Esophagus muscularis mucosa (tissue), 4 donors: ENCODE measurements at regions not wholly inside any gene's neighbourhood (a gene's known extent, or its start where the extent isn't known, plus 50 kb on each side); places are given as distances from the start of the nearest gene placed in this dataset.

Experiments
- DNase-seq: peaks from one replicate; pipeline ENCODE4 v3.0.0-alpha.2; 2017; ENCODE audit errors: extremely low spot score
- H3K27ac ChIP-seq, 4 donors: fragments of 200-600 bp; sonication (generic); replicated peaks in 1 of 4; 1 replicate in 3 of 4; 2 replicates in 1 of 4; pipeline ENCODE4 v1.5.1; 2016 to 2019; ENCODE audit warnings: mild to moderate bottlenecking in 1 of 4
- H3K27me3 ChIP-seq, 4 donors: fragments of 200-600 bp; sonication (generic); one replicate each; pipeline versions ENCODE4 v1.5.1 to v1.6.0; 2016 to 2019
- H3K36me3 ChIP-seq, 4 donors: fragments of 200-600 bp; sonication (generic); one replicate each; pipeline ENCODE4 v1.5.1; 2016 to 2019
- H3K4me1 ChIP-seq, 4 donors: fragments of 200-600 bp; sonication (generic); one replicate each; pipeline ENCODE4 v1.5.1; 2016 to 2019
- H3K4me3 ChIP-seq, 4 donors: fragments of 200-600 bp; sonication (generic); 1 replicate in 2 of 4; 2 replicates in 2 of 4; pipeline ENCODE4 v1.5.1; 2016 to 2019; ENCODE audit warnings: mild to moderate bottlenecking in 4 of 4, moderate library complexity in 1 of 4
- H3K9me3 ChIP-seq, 4 donors: fragments of 200-600 bp; sonication (generic); 1 replicate in 3 of 4; 2 replicates in 1 of 4; pipeline ENCODE4 v1.5.1; 2016 to 2019
- CTCF ChIP-seq, 3 experiments: fragments of 200-600 bp in 2 of 3; fragments of 450-650 bp in 1 of 3; sonication (generic) in 2 of 3; IDR thresholded peaks; one replicate each; pipeline ENCODE4 v1.5.1; 2017 to 2019; ENCODE audit warnings: antibody characterized with exemption in 3 of 3, mild to moderate bottlenecking in 2 of 3, moderate library complexity in 1 of 3
- EP300 ChIP-seq: sonication (generic); formaldehyde crosslinking; IDR thresholded peaks from one replicate; pipeline ENCODE4 v1.6.1; 2017; ENCODE audit warnings: antibody characterized with exemption
- POLR2A ChIP-seq: fragments of 450-650 bp; IDR thresholded peaks from one replicate; pipeline ENCODE4 v1.6.1; 2017; ENCODE audit warnings: antibody characterized with exemption, moderate library complexity, mild to moderate bottlenecking, low read depth
- POLR2AphosphoS5 ChIP-seq, 2 donors: sonication (generic); formaldehyde crosslinking; IDR thresholded peaks; one replicate each; pipeline ENCODE4 v1.6.1; 2017; ENCODE audit warnings: antibody characterized with exemption in 2 of 2
- WGBS: methylation state at CpG from one replicate; pipeline ENCODE4 v1.1.5; 2018; 5-methylcytosine and 5-hydroxymethylcytosine counted together
- intact Hi-C: fragments of 100-400 bp; cut with DNase I; formaldehyde crosslinking; loops from one replicate; pipeline ENCODE4 v1.15.1; 2023

DNA sequence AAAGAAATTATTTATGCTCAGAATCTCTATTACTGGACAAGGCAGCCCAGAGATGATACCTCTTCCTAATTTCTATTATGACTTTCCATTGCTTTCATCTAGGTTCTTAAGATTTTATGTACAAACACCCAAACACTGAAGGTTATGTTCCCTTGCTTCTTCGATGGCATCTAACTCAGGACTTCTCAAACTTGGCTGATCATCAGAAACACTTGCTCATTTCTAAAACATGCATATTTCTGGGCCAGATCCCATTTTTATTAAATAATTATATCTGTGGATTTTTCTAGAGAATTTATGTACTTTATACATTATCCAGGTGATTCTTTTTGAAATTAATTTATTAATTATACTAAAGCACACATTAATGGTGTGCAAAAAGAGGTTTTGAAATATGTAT is 482.4 kb upstream of the NR2F2 start:
- Histone ChIP-seq H3K9me3 (peaks cover 0 to 7% (median 2%) of the 10 kb centered on the region in 4 donors), H3K27ac (no peak overlapping the region), H3K36me3 (no peaks in the 10 kb centered on the region), H3K4me1 (peaks cover 0 to 3% (median 0%) of the 10 kb centered on the region in 4 donors), H3K27me3 (no peaks in the 10 kb centered on the region), H3K4me3 (no peak overlapping the region)
- no peak for TF ChIP-seq CTCF (IDR thresholded peaks at IDR 0.05)
- no peak for TF ChIP-seq POLR2AphosphoS5 (IDR thresholded peaks at IDR 0.05)
- TF ChIP-seq EP300 = no peak
- TF ChIP-seq POLR2A = no peak
- intact Hi-C loops = no loop called here
- DNase-seq = no peak
- 71% methylated on average over 1 of the region's 1 CpG for WGBS

- no peak overlapping the region for H3K27ac ChIP-seq
- H3K4me1 ChIP-seq = no peaks in the 10 kb centered on the region
- no peak overlapping the region for H3K4me3 ChIP-seq
- intact Hi-C loops = no loop called here
- peaks cover 0 to 7% (median 2%) of the 10 kb centered on the region in 4 donors for H3K9me3 ChIP-seq
- no peak for DNase-seq
- no peak for TF ChIP-seq POLR2AphosphoS5 (IDR thresholded peaks at IDR 0.05)
- TF ChIP-seq CTCF (IDR thresholded peaks at IDR 0.05) = no peak
- TF ChIP-seq POLR2A = no peak
- TF ChIP-seq EP300 = no peak
- H3K36me3 ChIP-seq = no peaks in the 10 kb centered on the region
- WGBS = 97% methylated on average over 2 of the region's 2 CpGs
- H3K27me3 ChIP-seq = no peaks in the 10 kb centered on the region
These were observed 479.7 kb upstream of the NR2F2 start for GRCh38 chr15:95850837-95851236.

GRCh38 chr15:95853350-95853749 is 477.1 kb upstream of the NR2F2 start:
- no peaks in the 10 kb centered on the region for H3K4me1 ChIP-seq
- no peak overlapping the region for H3K27ac ChIP-seq
- peaks cover 0 to 7% (median 2%) of the 10 kb centered on the region in 4 donors for H3K9me3 ChIP-seq
- no peaks in the 10 kb centered on the region for H3K27me3 ChIP-seq
- TF ChIP-seq POLR2A (no peak), POLR2AphosphoS5 (IDR thresholded peaks at IDR 0.05) (no peak), CTCF (IDR thresholded peaks at IDR 0.05) (no peak), EP300 (no peak)
- no peak overlapping the region for H3K4me3 ChIP-seq
- DNase-seq = no peak
- intact Hi-C loops = no loop called here
- no peaks in the 10 kb centered on the region for H3K36me3 ChIP-seq

GRCh38 chr15:95857124-95857757 is 473.3 kb upstream of the NR2F2 start:
- intact Hi-C loops = no loop called here
- no peaks in the 10 kb centered on the region for H3K27me3 ChIP-seq
- TF ChIP-seq POLR2A = no peak
- TF ChIP-seq CTCF (IDR thresholded peaks at IDR 0.05) = no peak
- TF ChIP-seq EP300 = no peak
- no peak for TF ChIP-seq POLR2AphosphoS5 (IDR thresholded peaks at IDR 0.05)
- 75% methylated on average over 4 of the region's 4 CpGs for WGBS
- H3K27ac ChIP-seq = peak overlapping the region in 3 of 4 donors; percentile 2 to 9 (median 9)
- H3K4me1 ChIP-seq = no peaks in the 10 kb centered on the region
- no peak for DNase-seq
- no peaks in the 10 kb centered on the region for H3K9me3 ChIP-seq
- H3K4me3 ChIP-seq = no peak overlapping the region
- H3K36me3 ChIP-seq = no peaks in the 10 kb centered on the region

- intact Hi-C loops = no loop called here
- H3K27ac ChIP-seq = peak overlapping the region in 2 of 4 donors; percentile 9
- DNase-seq = no peak
These were observed 472.7 kb upstream of the NR2F2 start for GRCh38 chr15:95857758-95858157.

More at GRCh38 chr15:95857758-95858157, 472.7 kb upstream of the NR2F2 start:
- no peaks in the 10 kb centered on the region for H3K36me3 ChIP-seq
- no peak for TF ChIP-seq EP300
- peak in 1 of 2 donors; percentile 18 for TF ChIP-seq POLR2AphosphoS5 (IDR thresholded peaks at IDR 0.05)
- H3K27me3 ChIP-seq = no peaks in the 10 kb centered on the region
- H3K4me3 ChIP-seq = no peak overlapping the region
- no peaks in the 10 kb centered on the region for H3K9me3 ChIP-seq
- no peaks in the 10 kb centered on the region for H3K4me1 ChIP-seq
